ENCODE measurements at regions not wholly inside any gene's neighbourhood (a gene's known extent, or its start where the extent isn't known, plus 50 kb on each side); places are given as distances from the start of the nearest gene placed in this dataset.
"Not testable (repeated sequence)": the region's sequence is repeated elsewhere in the genome, so short reads cannot be mapped to it uniquely, and the experiment has no call there.

- H3K27me3 ChIP-seq (ENCODE audit: control insufficient read depth, extremely low read depth, insufficient read depth, low read length), result no peaks in the 10 kb centered on the region
- dilution Hi-C loops (cut with MboI; ENCODE audit: extremely low pct_ligation_motif_present, low sequenced_read_pairs), result no loop called here
- no peak overlapping the region for H3K9ac ChIP-seq (ENCODE audit: control insufficient read depth, extremely low read depth, insufficient read depth, low read length)
- TF ChIP-seq, protein P1, sequence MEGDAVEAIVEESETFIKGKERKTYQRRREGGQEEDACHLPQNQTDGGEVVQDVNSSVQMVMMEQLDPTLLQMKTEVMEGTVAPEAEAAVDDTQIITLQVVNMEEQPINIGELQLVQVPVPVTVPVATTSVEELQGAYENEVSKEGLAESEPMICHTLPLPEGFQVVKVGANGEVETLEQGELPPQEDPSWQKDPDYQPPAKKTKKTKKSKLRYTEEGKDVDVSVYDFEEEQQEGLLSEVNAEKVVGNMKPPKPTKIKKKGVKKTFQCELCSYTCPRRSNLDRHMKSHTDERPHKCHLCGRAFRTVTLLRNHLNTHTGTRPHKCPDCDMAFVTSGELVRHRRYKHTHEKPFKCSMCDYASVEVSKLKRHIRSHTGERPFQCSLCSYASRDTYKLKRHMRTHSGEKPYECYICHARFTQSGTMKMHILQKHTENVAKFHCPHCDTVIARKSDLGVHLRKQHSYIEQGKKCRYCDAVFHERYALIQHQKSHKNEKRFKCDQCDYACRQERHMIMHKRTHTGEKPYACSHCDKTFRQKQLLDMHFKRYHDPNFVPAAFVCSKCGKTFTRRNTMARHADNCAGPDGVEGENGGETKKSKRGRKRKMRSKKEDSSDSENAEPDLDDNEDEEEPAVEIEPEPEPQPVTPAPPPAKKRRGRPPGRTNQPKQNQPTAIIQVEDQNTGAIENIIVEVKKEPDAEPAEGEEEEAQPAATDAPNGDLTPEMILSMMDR (optimal IDR thresholded peaks at IDR 0.05 in 1 of 3, IDR thresholded peaks at IDR 0.05 in 1 of 3, conservative IDR thresholded peaks at IDR 0.05 in 1 of 3; ENCODE audit: extremely low read depth in 1 of 3, insufficient read depth in 2 of 3, low read length in 3 of 3), result no peak
- no peak for TF ChIP-seq EZH2 (IDR thresholded peaks at IDR 0.05; ENCODE audit: low read length)
- no peaks in the 10 kb centered on the region for H3K4me1 ChIP-seq (ENCODE audit: control insufficient read depth, extremely low read depth, insufficient read depth, low read length)
- no peak overlapping the region for H3K27ac ChIP-seq (ENCODE audit: control insufficient read depth, insufficient read depth, low read length)
- no peak overlapping the region for H3K4me2 ChIP-seq (ENCODE audit: control insufficient read depth, extremely low read depth, insufficient read depth, low read depth, low read length)
- H3K36me3 ChIP-seq (ENCODE audit: control insufficient read depth in 2 of 2, extremely low read depth in 1 of 2, insufficient read depth in 2 of 2, low read length in 2 of 2), result no peaks in the 10 kb centered on the region
- no peaks in the 10 kb centered on the region for H3K79me2 ChIP-seq (ENCODE audit: control insufficient read depth, insufficient read depth, low read length)
- FAIRE-seq (no peak), DNase-seq (ENCODE audit: low read depth, low spot score) (no peak)
- no peak overlapping the region for H2AFZ ChIP-seq (ENCODE audit: control insufficient read depth, low read length)
- H4K20me1 ChIP-seq (ENCODE audit: control insufficient read depth, extremely low read depth, insufficient read depth, low read length), result no peaks in the 10 kb centered on the region
- no peaks in the 10 kb centered on the region for H3K9me1 ChIP-seq (ENCODE audit: control insufficient read depth, extremely low read depth, insufficient read depth, low read length)
- H3K4me3 ChIP-seq (ENCODE audit: control insufficient read depth in 2 of 3, extremely low read depth in 1 of 3, insufficient read depth in 2 of 3, low read depth in 1 of 3, low read length in 3 of 3), result no peak overlapping the region
- H3K9me3 ChIP-seq (ENCODE audit: control insufficient read depth, low read depth, low read length), result no peaks in the 10 kb centered on the region
Measured at GRCh38 chr10:9147475-9147874, 1093.0 kb downstream of the GATA3 start.

GRCh38 chr10:9149134-9149533 lies 1094.6 kb downstream of the GATA3 start:
- no peak for TF ChIP-seq EZH2 (IDR thresholded peaks at IDR 0.05; ENCODE audit: low read length)
- TF ChIP-seq, protein P1 (optimal IDR thresholded peaks at IDR 0.05 in 1 of 3, IDR thresholded peaks at IDR 0.05 in 1 of 3, conservative IDR thresholded peaks at IDR 0.05 in 1 of 3; ENCODE audit: extremely low read depth in 1 of 3, insufficient read depth in 2 of 3, low read length in 3 of 3), result no peak
- no peaks in the 10 kb centered on the region for H3K9me1 ChIP-seq (ENCODE audit: control insufficient read depth, extremely low read depth, insufficient read depth, low read length)
- no peaks in the 10 kb centered on the region for H3K79me2 ChIP-seq (ENCODE audit: control insufficient read depth, insufficient read depth, low read length)
- no peak overlapping the region for H3K4me2 ChIP-seq (ENCODE audit: control insufficient read depth, extremely low read depth, insufficient read depth, low read depth, low read length)
- no peaks in the 10 kb centered on the region for H3K9me3 ChIP-seq (ENCODE audit: control insufficient read depth, low read depth, low read length)
- H3K9ac ChIP-seq (ENCODE audit: control insufficient read depth, extremely low read depth, insufficient read depth, low read length), result no peak overlapping the region
- FAIRE-seq, result no peak
- H4K20me1 ChIP-seq (ENCODE audit: control insufficient read depth, extremely low read depth, insufficient read depth, low read length), result no peaks in the 10 kb centered on the region
- no peak for DNase-seq (ENCODE audit: low read depth, low spot score)
- no peaks in the 10 kb centered on the region for H3K4me1 ChIP-seq (ENCODE audit: control insufficient read depth, extremely low read depth, insufficient read depth, low read length)
- dilution Hi-C loops (cut with MboI; ENCODE audit: extremely low pct_ligation_motif_present, low sequenced_read_pairs), result no loop called here
- H3K27ac ChIP-seq (ENCODE audit: control insufficient read depth, insufficient read depth, low read length), result no peak overlapping the region
- no peaks in the 10 kb centered on the region for H3K27me3 ChIP-seq (ENCODE audit: control insufficient read depth, extremely low read depth, insufficient read depth, low read length)
- no peak overlapping the region for H3K4me3 ChIP-seq (ENCODE audit: control insufficient read depth in 2 of 3, extremely low read depth in 1 of 3, insufficient read depth in 2 of 3, low read depth in 1 of 3, low read length in 3 of 3)
- H2AFZ ChIP-seq (ENCODE audit: control insufficient read depth, low read length), result no peak overlapping the region
- H3K36me3 ChIP-seq (ENCODE audit: control insufficient read depth in 2 of 2, extremely low read depth in 1 of 2, insufficient read depth in 2 of 2, low read length in 2 of 2), result no peaks in the 10 kb centered on the region

- H3K9me1 ChIP-seq (ENCODE audit: control insufficient read depth, extremely low read depth, insufficient read depth, low read length); H3K79me2 ChIP-seq (ENCODE audit: control insufficient read depth, insufficient read depth, low read length); H3K27ac ChIP-seq (ENCODE audit: control insufficient read depth, insufficient read depth, low read length); H3K36me3 ChIP-seq (ENCODE audit: control insufficient read depth in 2 of 2, extremely low read depth in 1 of 2, insufficient read depth in 2 of 2, low read length in 2 of 2); dilution Hi-C loops (cut with MboI; ENCODE audit: extremely low pct_ligation_motif_present, low sequenced_read_pairs); DNase-seq (ENCODE audit: low read depth, low spot score); H3K4me2 ChIP-seq (ENCODE audit: control insufficient read depth, extremely low read depth, insufficient read depth, low read depth, low read length); H3K27me3 ChIP-seq (ENCODE audit: control insufficient read depth, extremely low read depth, insufficient read depth, low read length); FAIRE-seq; H3K9me3 ChIP-seq (ENCODE audit: control insufficient read depth, low read depth, low read length); H3K4me3 ChIP-seq (ENCODE audit: control insufficient read depth in 2 of 3, extremely low read depth in 1 of 3, insufficient read depth in 2 of 3, low read depth in 1 of 3, low read length in 3 of 3); H2AFZ ChIP-seq (ENCODE audit: control insufficient read depth, low read length); H3K4me1 ChIP-seq (ENCODE audit: control insufficient read depth, extremely low read depth, insufficient read depth, low read length); H3K9ac ChIP-seq (ENCODE audit: control insufficient read depth, extremely low read depth, insufficient read depth, low read length); H4K20me1 ChIP-seq (ENCODE audit: control insufficient read depth, extremely low read depth, insufficient read depth, low read length): not testable (repeated sequence)
Measured at GRCh38 chr10:9153057-9153456, 1098.6 kb downstream of the GATA3 start.
